Ramos (cell line): ENCODE measurements at regions not wholly inside any gene's neighbourhood (a gene's known extent, or its start where the extent isn't known, plus 50 kb on each side); places are given as distances from the start of the nearest gene placed in this dataset.

Experiments
- in situ Hi-C: fragments of 300-500 bp; cut with MboI; formaldehyde crosslinking; loops from one replicate; pipeline ENCODE4 v1.14.3; 2022; ENCODE audit warnings: low sequenced_read_pairs; ENCODE audit not compliant: unreplicated experiment

- in situ Hi-C loops = no loop called here
Measured at GRCh38 chr5:158487664-158488063, 612.1 kb downstream of the EBF1 start.

GRCh38 chr5:158487156-158487555 lies 612.6 kb downstream of the EBF1 start:
- in situ Hi-C loops = no loop called here

- in situ Hi-C loops = no loop called here
Measured at GRCh38 chr5:158486566-158486965, 613.1 kb downstream of the EBF1 start.

- in situ Hi-C loops = no loop called here
Measured at GRCh38 chr5:158485604-158486081, 614.1 kb downstream of the EBF1 start.

- in situ Hi-C loops = no loop called here
Measured at GRCh38 chr5:158485047-158485446, 614.7 kb downstream of the EBF1 start.

DNA sequence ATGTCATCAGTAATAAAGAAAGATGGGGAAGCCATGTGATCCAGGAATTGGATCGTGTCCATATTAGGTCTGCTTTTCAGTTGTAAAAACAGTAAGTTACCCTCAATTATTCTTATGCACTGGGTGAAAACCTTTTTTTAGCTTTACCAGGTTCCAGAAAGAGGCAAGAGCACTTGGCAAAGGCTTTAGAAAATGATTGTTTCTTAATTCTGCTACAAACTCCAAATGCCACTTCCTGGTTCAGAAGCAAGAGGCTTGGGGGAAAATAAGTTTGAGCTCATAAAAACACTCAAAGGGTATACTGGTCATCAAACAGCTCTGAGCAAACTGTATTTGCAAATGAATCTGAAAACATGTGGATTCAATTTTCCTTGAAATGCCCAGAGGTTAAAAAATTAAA lies 615.6 kb downstream of the EBF1 start:
- in situ Hi-C loops = no loop called here

- in situ Hi-C loops = no loop called here
Measured at GRCh38 chr5:158483281-158483860, 616.3 kb downstream of the EBF1 start.

DNA sequence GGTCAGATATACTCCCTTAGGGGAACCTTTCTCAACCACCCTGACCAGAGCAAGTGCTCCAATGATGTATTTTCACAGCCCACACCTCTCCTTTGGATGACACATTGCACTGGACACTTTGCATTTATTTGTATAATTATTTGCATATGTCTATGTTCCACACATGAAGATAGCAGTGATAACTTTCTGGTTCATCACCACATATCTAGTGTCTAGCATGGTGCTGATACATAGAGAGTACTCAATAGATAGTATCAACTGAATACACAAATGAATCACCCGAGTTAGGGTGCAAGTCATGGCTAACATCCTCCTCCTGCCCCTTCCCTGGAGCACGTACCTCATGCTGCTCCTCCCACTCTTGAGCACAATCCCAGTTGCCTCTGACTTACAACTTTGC lies 617.6 kb downstream of the EBF1 start:
- in situ Hi-C loops = no loop called here

DNA sequence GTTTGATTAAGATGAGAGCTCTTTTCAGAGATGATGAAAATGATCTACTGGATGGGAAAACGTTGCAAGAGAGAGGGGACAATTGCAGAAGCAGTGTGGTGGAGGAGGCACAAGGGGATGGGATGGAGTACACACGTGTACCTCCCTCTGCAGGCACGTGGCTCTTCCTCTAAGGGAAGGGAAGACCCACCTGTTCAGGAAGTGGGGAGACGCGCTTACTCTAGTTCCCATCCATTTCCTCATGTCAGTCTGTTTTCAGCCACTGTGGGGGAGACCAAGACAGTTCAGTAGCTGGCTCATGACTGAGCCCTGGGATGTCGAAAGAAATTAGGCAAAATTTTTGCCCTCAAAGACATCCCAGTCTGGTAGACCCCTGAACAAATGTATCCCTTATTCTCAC lies 619.2 kb upstream of the CLINT1 start:
- in situ Hi-C loops = no loop called here

DNA sequence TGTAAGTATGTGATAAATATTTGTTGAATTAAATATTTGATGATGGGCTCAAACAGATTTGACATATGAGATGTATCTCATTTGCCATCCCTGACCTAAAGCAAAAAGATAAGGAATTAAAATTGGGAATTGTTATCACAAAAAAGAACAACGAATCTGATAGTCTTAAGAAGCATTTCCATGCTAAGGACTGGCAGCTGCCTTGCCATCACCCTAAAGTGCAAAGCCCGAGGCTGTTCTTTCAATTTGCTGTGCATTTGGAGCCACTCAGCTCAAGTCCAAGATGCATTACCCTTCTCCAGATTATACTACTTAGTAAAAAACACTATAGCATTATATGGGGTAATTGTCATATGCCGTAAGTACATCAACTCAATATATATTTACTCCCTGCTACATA lies 618.3 kb upstream of the CLINT1 start:
- in situ Hi-C loops = no loop called here

DNA sequence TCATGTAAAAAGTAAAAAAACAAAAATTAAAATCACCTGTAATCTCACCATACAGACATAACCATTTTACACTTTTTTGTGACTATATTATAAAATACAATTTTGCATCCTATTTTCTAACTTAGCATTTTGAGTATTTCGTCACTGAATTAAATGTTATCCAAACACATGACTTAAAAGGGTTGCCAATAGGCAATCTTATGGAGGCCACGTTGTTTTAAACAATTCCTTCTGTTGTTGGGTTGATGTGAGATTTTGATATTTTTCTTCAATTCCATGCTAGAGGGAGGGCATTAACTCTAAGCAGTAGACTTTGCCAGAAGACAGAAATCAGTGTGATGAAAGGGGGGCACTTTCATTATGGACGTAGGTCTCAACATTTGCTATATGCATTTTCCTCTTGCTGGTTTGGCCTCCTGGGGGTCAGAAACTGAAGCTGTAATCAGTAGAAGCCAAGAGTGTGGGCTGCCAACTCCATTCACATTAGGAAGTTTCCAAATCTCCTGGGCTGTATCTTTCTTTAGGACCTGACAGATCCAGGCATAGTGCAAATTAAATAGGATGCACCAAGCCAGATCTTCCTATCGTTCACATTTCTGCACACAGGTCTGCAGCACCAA lies 614.2 kb upstream of the CLINT1 start:
- in situ Hi-C loops = no loop called here

DNA sequence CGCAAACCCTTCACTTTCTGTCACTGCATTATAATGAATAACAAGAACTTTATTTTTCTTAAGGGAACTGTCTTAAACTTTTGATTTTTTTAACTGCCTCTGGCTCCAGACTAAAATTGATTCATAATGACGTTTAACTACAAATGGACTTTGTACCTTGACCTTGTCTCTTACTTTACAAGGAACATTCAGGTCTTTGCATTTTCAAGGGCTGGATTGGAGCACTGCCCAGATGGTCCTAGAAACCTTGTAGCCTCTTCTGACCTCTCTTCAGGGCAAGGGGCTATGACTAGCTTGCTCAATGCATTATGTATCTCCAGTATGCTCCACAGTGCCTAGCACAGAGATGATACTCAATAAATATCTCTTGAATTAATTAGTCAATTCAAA lies 612.6 kb upstream of the CLINT1 start:
- in situ Hi-C loops = no loop called here

DNA sequence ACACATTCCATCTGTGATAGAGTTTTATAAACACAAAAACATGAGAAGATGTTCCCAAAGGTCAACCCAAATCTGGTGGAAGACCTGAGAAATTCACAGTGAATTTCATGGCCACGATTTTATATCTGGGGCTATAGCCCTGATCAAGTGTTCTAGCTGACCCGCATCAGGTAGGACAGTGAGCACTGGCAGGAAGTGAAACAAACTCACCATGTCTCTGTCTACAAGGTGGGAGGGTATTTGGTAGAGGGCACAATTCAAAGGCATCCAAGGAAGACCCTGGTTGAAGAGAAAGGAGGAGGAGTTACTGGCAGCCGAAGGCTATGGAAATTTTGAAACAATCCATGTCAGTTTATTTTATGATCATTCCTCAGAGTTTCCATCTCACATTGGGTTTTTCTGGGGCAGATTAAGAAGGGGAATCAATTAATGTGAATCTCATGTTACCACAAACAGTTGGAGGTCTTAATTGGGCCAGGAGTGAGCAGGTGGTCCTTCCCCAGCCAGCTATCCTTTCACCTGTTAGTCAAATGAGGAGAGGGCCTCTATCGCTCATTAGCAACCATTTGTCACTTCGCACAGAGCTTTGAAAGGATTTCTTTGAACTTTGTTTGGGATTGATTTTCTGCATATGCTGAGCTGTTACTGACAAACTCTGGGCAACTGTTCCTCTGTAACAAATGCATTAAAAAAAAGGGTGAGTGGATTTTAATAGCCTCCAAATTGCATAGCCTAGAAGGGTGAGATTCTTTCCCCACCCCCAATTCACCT lies 612.0 kb upstream of the CLINT1 start:
- in situ Hi-C loops = no loop called here

DNA sequence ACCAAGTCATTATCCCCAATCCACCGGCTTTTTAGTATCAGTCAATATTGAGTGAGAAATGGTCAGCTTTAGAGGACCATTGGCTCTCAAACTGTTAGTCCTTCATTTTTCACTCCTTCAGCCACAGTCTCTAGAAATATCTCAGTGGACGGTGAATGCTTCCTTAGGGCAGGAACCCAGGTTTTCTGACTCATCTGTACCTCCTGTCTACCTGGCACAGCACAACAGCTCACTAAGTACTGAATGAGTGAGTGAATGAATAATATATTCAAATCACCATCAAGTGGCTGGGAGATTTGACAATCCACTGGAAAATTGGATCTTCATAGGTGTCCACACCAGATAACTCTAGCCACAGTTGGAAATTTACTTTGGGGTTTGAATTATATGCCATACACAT lies 609.5 kb upstream of the CLINT1 start:
- in situ Hi-C loops = no loop called here

DNA sequence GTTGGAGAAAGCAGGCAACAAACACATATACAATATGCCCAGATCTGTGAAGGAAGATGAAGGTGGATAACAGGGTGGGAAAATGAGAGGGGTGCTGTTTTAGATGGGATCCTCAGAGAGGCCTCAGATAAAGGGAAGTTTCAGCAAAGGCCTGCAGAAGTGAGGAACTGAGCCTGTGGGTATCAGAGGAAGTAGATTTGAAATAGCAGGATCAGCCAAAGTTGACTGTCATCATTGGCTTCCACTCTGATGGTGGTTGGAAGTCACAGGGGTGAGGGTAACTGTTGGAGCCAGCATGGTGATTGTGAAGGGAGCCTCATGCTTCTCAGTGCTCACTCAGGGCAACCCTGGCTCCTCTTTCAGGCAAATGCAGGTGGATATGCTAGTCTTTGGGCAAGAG lies 607.2 kb upstream of the CLINT1 start:
- in situ Hi-C loops = no loop called here

- in situ Hi-C loops = no loop called here
Measured at GRCh38 chr5:158465086-158465972, 606.4 kb upstream of the CLINT1 start.

GRCh38 chr5:158464383-158464782 lies 605.4 kb upstream of the CLINT1 start:
- in situ Hi-C loops = no loop called here

- in situ Hi-C loops = no loop called here
Measured at GRCh38 chr5:158463938-158464337, 605.0 kb upstream of the CLINT1 start.

DNA sequence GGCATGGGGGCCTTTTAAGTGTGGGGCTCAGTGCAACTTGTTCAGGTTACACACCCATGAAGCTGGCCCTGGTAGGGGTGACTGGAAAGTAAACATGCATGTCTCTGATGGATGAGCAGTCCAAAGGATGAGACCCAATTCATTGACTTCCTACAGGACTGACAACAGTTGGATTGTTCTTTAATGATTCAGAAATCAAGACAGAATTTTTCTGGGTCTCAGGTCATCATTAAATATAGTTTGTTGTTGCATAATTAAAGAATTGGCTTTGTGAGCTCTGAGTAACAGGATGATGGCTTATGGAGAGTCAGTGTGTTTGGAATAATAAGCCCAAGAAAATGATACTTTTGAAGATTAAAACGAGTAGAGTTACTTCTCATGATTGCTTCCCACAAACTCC lies 604.2 kb upstream of the CLINT1 start:
- in situ Hi-C loops = no loop called here

- in situ Hi-C loops = no loop called here
Measured at GRCh38 chr5:158462349-158463114, 603.6 kb upstream of the CLINT1 start.
